ENCODE measurements at regions not wholly inside any gene's neighbourhood (a gene's known extent, or its start where the extent isn't known, plus 50 kb on each side); places are given as distances from the start of the nearest gene placed in this dataset.

- H3K4me3 ChIP-seq (ENCODE audit: low read depth, low read length, poor library complexity, severe bottlenecking) = no peak overlapping the region
- no peaks in the 10 kb centered on the region for H3K9me3 ChIP-seq (ENCODE audit: low read length)
- no peak overlapping the region for H2AFZ ChIP-seq (ENCODE audit: low read length)
- H3F3A ChIP-seq (ENCODE audit: insufficient read depth, low read length) = no peaks in the 10 kb centered on the region
- no peaks in the 10 kb centered on the region for H3K27me3 ChIP-seq (ENCODE audit: insufficient read depth, low read length)
- no peak overlapping the region for H3K9ac ChIP-seq (ENCODE audit: low read length)
- no peaks in the 10 kb centered on the region for H3K79me2 ChIP-seq (ENCODE audit: insufficient read depth, low read length)
- H3K9me2 ChIP-seq (ENCODE audit: low read depth, low read length) = no peaks in the 10 kb centered on the region
- H3K36me3 ChIP-seq (ENCODE audit: insufficient read depth, low read length) = no peaks in the 10 kb centered on the region
- H3K4me1 ChIP-seq (ENCODE audit: insufficient read depth, low read length, severe bottlenecking) = no peaks in the 10 kb centered on the region
- no peaks in the 10 kb centered on the region for H4K20me1 ChIP-seq (ENCODE audit: insufficient read depth, low read length)
- TF ChIP-seq EZH2 (IDR thresholded peaks at IDR 0.05; ENCODE audit: borderline replicate concordance, low read length) = no peak
- TF ChIP-seq, protein P1, sequence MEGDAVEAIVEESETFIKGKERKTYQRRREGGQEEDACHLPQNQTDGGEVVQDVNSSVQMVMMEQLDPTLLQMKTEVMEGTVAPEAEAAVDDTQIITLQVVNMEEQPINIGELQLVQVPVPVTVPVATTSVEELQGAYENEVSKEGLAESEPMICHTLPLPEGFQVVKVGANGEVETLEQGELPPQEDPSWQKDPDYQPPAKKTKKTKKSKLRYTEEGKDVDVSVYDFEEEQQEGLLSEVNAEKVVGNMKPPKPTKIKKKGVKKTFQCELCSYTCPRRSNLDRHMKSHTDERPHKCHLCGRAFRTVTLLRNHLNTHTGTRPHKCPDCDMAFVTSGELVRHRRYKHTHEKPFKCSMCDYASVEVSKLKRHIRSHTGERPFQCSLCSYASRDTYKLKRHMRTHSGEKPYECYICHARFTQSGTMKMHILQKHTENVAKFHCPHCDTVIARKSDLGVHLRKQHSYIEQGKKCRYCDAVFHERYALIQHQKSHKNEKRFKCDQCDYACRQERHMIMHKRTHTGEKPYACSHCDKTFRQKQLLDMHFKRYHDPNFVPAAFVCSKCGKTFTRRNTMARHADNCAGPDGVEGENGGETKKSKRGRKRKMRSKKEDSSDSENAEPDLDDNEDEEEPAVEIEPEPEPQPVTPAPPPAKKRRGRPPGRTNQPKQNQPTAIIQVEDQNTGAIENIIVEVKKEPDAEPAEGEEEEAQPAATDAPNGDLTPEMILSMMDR (IDR thresholded peaks at IDR 0.05; ENCODE audit: low read length) = no peak
- no peak overlapping the region for H3K4me2 ChIP-seq (ENCODE audit: low read length)
- H3K27ac ChIP-seq (ENCODE audit: low read depth, low read length, poor library complexity, severe bottlenecking) = no peak overlapping the region
These were observed 513.9 kb upstream of the NXPH2 start for GRCh38 chr2:139293992-139294548.

DNA sequence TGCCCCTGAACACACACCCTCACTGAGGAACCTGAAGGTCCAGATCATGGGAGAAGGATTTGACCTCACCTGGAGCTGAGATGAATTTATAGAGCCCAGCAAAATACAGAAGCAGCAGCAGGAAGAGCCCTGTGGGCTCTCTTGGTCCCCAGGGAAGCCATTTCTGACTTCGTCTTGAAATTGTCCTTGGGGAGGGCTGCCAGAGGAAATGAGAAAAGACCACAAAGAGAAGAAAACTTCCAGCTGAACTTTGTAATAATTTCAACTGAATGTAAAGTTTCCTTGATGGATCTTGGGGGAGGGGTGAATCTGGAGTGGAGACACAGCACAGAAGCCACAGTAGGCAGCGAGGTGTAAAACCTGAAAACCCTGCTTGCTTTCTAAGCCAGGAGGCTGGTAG, 500.9 kb upstream of the NXPH2 start:
- no peaks in the 10 kb centered on the region for H3K4me1 ChIP-seq (ENCODE audit: insufficient read depth, low read length, severe bottlenecking)
- H3K4me2 ChIP-seq (ENCODE audit: low read length) = no peak overlapping the region
- H2AFZ ChIP-seq (ENCODE audit: low read length) = no peak overlapping the region
- H4K20me1 ChIP-seq (ENCODE audit: insufficient read depth, low read length) = no peaks in the 10 kb centered on the region
- H3K27ac ChIP-seq (ENCODE audit: low read depth, low read length, poor library complexity, severe bottlenecking) = no peak overlapping the region
- H3K9me3 ChIP-seq (ENCODE audit: low read length) = no peaks in the 10 kb centered on the region
- no peak overlapping the region for H3K9ac ChIP-seq (ENCODE audit: low read length)
- no peaks in the 10 kb centered on the region for H3K9me2 ChIP-seq (ENCODE audit: low read depth, low read length)
- no peaks in the 10 kb centered on the region for H3K27me3 ChIP-seq (ENCODE audit: insufficient read depth, low read length)
- no peaks in the 10 kb centered on the region for H3K79me2 ChIP-seq (ENCODE audit: insufficient read depth, low read length)
- no peaks in the 10 kb centered on the region for H3F3A ChIP-seq (ENCODE audit: insufficient read depth, low read length)
- no peak overlapping the region for H3K4me3 ChIP-seq (ENCODE audit: low read depth, low read length, poor library complexity, severe bottlenecking)
- TF ChIP-seq, protein P1 (IDR thresholded peaks at IDR 0.05; ENCODE audit: low read length) = no peak
- no peaks in the 10 kb centered on the region for H3K36me3 ChIP-seq (ENCODE audit: insufficient read depth, low read length)

- H3K36me3 ChIP-seq (ENCODE audit: insufficient read depth, low read length) = no peaks in the 10 kb centered on the region
- no peak overlapping the region for H2AFZ ChIP-seq (ENCODE audit: low read length)
- H3F3A ChIP-seq (ENCODE audit: insufficient read depth, low read length) = no peaks in the 10 kb centered on the region
- H4K20me1 ChIP-seq (ENCODE audit: insufficient read depth, low read length) = no peaks in the 10 kb centered on the region
- H3K79me2 ChIP-seq (ENCODE audit: insufficient read depth, low read length) = no peaks in the 10 kb centered on the region
- H3K27me3 ChIP-seq (ENCODE audit: insufficient read depth, low read length) = no peaks in the 10 kb centered on the region
- no peak overlapping the region for H3K4me3 ChIP-seq (ENCODE audit: low read depth, low read length, poor library complexity, severe bottlenecking)
- H3K9ac ChIP-seq (ENCODE audit: low read length) = no peak overlapping the region
- H3K9me3 ChIP-seq (ENCODE audit: low read length) = no peaks in the 10 kb centered on the region
- no peak overlapping the region for H3K4me2 ChIP-seq (ENCODE audit: low read length)
- H3K27ac ChIP-seq (ENCODE audit: low read depth, low read length, poor library complexity, severe bottlenecking) = no peak overlapping the region
- no peaks in the 10 kb centered on the region for H3K9me2 ChIP-seq (ENCODE audit: low read depth, low read length)
- H3K4me1 ChIP-seq (ENCODE audit: insufficient read depth, low read length, severe bottlenecking) = no peaks in the 10 kb centered on the region
- no peak for TF ChIP-seq EZH2 (IDR thresholded peaks at IDR 0.05; ENCODE audit: borderline replicate concordance, low read length)
- TF ChIP-seq, protein P1 (IDR thresholded peaks at IDR 0.05; ENCODE audit: low read length) = no peak
These were observed 491.7 kb upstream of the NXPH2 start for GRCh38 chr2:139271879-139272278.

All from OCI-LY1 (cell line).